Endothelial cell of umbilical vein (primary cell): ENCODE measurements at regions not wholly inside any gene's neighbourhood (a gene's known extent, or its start where the extent isn't known, plus 50 kb on each side); places are given as distances from the start of the nearest gene placed in this dataset.

Source experiments
- EZH2 ChIP-seq: IDR thresholded peaks from 2 replicates; pipeline ENCODE4 v1.6.1; 2012; ENCODE audit warnings: borderline replicate concordance, low read depth, mild to moderate bottlenecking, moderate library complexity, low read length, inconsistent platforms; ENCODE audit not compliant: severe bottlenecking
- GATA2 ChIP-seq: IDR thresholded peaks from 2 replicates; pipeline ENCODE4 v1.7.0; 2011; ENCODE audit warnings: low read depth, mild to moderate bottlenecking, moderate library complexity, mixed read lengths, low read length; ENCODE audit not compliant: insufficient read length, insufficient read depth
- JUN ChIP-seq: IDR thresholded peaks from 2 replicates; pipeline ENCODE4 v1.6.1; 2011; ENCODE audit warnings: borderline replicate concordance, low read depth; ENCODE audit not compliant: insufficient read length, insufficient read depth
- POLR2A ChIP-seq: IDR thresholded peaks from 2 replicates; pipeline ENCODE4 v1.6.1; 2012; ENCODE audit warnings: low read depth, mild to moderate bottlenecking, control low read depth, low read length
- POLR2AphosphoS5 ChIP-seq: IDR thresholded peaks from 2 replicates; pipeline ENCODE4 v1.6.1; 2012; ENCODE audit warnings: low read depth, mild to moderate bottlenecking, control low read depth, low read length, moderate library complexity; ENCODE audit not compliant: insufficient read depth
- TF ChIP-seq, protein P1 (sequence below), 2 donors: IDR thresholded peaks; 1 replicate in 1 of 2; 2 replicates in 1 of 2; pipeline ENCODE4 v1.5.1; 2011; ENCODE audit warnings: low read length in 2 of 2, mild to moderate bottlenecking in 2 of 2, moderate library complexity in 2 of 2, control low read depth in 1 of 2, inconsistent platforms in 1 of 2, low read depth in 1 of 2; ENCODE audit not compliant: insufficient read depth in 1 of 2; ENCODE audit errors: extremely low read depth in 1 of 2
- TF ChIP-seq, protein P2 (sequence below): IDR thresholded peaks from 2 replicates; pipeline ENCODE4 v1.6.1; 2011; ENCODE audit not compliant: insufficient read depth, insufficient read length

- TF ChIP-seq POLR2AphosphoS5 (no peak), POLR2A (no peak), JUN (no peak), EZH2 (no peak), GATA2 (no peak)
- TF ChIP-seq, protein P1, sequence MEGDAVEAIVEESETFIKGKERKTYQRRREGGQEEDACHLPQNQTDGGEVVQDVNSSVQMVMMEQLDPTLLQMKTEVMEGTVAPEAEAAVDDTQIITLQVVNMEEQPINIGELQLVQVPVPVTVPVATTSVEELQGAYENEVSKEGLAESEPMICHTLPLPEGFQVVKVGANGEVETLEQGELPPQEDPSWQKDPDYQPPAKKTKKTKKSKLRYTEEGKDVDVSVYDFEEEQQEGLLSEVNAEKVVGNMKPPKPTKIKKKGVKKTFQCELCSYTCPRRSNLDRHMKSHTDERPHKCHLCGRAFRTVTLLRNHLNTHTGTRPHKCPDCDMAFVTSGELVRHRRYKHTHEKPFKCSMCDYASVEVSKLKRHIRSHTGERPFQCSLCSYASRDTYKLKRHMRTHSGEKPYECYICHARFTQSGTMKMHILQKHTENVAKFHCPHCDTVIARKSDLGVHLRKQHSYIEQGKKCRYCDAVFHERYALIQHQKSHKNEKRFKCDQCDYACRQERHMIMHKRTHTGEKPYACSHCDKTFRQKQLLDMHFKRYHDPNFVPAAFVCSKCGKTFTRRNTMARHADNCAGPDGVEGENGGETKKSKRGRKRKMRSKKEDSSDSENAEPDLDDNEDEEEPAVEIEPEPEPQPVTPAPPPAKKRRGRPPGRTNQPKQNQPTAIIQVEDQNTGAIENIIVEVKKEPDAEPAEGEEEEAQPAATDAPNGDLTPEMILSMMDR (IDR thresholded peaks at IDR 0.05; ENCODE audit: extremely low read depth in 1 of 2, insufficient read depth in 1 of 2, low read depth in 1 of 2, low read length in 2 of 2): no peak
- TF ChIP-seq, protein P2, sequence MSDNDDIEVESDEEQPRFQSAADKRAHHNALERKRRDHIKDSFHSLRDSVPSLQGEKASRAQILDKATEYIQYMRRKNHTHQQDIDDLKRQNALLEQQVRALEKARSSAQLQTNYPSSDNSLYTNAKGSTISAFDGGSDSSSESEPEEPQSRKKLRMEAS: no peak
Measured at GRCh38 chr5:71895546-71895945, 176.5 kb downstream of the CARTPT start.
